NCI-H2107 treated with DMSO at 0.1 percent for 48 hours (cell line): ENCODE measurements at regions not wholly inside any gene's neighbourhood (a gene's known extent, or its start where the extent isn't known, plus 50 kb on each side); places are given as distances from the start of the nearest gene placed in this dataset.
"Not testable (repeated sequence)": the region's sequence is repeated elsewhere in the genome, so short reads cannot be mapped to it uniquely, and the experiment has no call there.

Experiments used
- DNase-seq: peaks from one replicate; lab custom pipeline; 2025; ENCODE audit not compliant: unreplicated experiment; lab: John Stamatoyannopoulos, UW

DNA sequence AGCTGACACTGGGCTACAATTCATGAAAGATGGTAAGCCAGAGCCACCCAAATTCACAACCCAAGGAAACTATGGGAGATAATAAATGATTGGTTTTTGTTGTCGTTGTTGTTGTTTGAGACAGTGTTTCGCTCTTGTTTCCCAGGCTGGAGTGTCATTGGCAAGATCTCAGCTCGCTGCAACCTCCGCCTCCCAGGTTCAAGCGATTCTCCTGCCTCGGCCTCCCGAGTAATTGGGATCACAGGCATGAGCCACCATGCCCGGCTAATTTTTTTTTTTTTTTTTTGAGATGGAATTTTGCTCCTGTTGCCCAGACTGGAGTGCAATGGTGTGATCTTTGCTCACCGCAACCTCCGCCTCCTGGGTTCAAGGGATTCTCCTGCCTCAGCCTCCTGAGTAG is 65.9 kb upstream of the METTL9 start:
- not testable (repeated sequence) for DNase-seq

- not testable (repeated sequence) for DNase-seq
Measured at GRCh38 chr16:21534561-21534960, 64.8 kb upstream of the METTL9 start.

DNA sequence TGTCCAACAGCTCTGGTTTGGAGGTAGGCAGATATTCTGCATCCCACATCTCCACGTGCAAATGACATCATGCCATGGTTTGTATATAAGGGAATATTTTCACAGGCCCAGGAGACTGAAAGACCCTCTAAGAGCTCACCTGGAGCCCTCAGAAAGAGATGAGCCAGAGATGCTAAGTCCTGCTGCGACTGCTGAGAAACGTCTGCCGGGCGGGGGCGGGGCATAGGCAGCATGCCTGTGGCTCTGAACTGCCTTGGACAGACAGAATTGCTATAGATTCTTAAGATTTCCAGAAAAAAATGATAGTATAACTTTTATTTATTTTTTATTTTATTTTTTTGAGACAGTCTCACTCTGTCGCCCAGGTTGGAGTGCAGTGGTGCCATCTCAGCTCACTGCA is 64.2 kb upstream of the METTL9 start:
- not testable (repeated sequence) for DNase-seq

- DNase-seq: not testable (repeated sequence)
Measured at GRCh38 chr16:21536740-21537139, 62.6 kb upstream of the METTL9 start.

- not testable (repeated sequence) for DNase-seq
Measured at GRCh38 chr16:21537598-21537997, 61.8 kb upstream of the METTL9 start.

DNA sequence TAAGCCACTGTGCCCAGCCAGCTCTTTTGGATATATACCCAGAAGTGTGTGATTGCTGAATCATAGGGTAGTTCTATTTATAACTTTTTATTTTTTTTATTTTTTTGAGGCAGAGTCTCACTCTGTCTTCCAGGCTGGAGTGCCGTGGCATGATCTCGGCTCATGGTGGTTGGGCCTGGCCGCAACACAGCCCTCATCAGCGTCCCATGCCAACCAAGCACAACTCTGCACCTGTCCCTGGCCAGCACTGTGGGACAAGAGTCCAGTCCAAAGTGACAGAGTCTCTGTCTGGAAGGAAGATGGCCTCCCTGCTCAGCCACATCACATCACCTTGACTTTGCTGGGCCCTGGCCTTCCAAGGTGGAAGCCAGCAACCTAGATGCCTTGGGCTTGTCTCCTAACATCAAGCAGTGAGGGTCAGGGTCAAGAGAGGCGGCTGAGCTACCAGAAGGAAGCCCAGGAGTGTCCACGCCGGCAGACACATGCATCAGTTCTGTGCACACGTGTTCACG is 60.2 kb upstream of the METTL9 start:
- not testable (repeated sequence) for DNase-seq

GRCh38 chr16:21540770-21541433 is 58.5 kb upstream of the METTL9 start:
- DNase-seq: not testable (repeated sequence)

DNA sequence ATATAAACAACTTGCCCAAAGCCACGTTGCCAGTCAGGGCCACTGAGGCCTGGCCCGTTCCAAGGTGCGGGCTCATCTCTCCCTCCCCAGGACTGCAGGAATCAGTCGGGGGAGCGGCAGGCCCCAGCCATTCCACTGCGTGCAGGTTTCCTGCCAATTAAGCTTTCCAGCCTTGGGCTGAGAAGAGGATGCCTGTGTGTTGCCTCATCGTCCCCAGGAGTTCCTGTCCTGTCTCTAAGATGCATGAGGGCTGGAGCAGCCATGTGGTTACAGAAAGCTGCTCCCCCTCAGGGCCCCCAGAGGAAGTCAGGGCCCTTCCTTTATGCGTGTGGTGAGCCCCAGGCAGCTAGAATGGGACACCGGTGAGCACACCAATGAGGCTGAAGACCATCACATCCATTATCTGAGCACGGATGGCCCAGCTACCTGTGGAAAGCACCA is 57.7 kb upstream of the METTL9 start:
- not testable (repeated sequence) for DNase-seq

DNA sequence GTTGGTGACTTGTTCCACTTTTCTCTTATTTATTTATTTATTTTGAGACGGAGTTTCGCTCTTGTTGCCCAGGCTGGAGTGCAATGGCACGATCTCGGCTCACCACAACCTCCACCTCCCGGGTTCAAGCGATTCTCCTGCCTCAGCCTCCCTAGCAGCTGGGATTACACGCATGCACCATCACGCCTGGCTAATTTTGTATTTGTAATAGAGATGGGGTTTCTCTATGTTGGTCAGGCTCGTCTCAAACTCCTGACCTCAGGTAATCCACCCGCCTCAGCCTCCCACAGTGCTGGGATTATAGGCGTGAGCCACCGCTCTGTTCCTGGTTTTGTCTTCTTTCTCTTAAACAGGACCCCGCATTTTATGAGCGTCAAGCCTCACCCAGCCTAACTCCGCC is 57.3 kb upstream of the METTL9 start:
- DNase-seq: not testable (repeated sequence)

GRCh38 chr16:21542491-21543124 is 56.8 kb upstream of the METTL9 start:
- DNase-seq: not testable (repeated sequence)

GRCh38 chr16:21543151-21543836 is 56.1 kb upstream of the METTL9 start:
- DNase-seq: not testable (repeated sequence)

DNA sequence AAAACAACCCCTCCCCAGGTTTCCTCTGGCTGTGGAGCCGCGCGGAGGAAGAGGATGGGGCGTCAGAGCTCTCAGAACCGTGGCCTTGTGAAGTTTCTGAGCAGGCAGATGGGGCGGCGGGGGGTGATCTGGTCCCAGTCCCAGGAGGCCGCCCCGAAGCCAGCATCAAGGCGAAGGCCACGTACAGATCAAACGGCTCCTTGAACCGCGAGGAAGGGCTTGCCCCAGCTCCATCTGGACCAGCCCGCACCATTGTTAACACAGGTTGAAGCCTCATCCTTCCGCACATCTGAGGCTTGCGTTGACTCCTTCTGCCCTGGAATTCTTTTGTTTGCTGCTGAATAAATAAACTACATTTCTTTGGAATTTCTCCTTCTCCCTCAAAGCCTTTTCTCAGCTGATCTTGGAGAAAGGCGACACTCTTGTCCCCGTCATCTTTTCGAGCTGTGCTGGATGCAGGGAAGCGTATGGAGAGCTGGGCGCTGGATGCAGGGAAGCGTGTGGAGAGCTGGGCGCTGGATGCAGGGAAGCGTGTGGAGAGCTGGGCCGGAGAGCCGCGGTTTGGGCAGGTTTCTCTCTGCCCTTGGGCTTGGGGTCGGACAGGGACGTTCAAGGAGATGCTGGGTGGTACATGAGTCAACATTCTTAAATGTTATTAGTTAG is 53.6 kb upstream of the METTL9 start:
- not testable (repeated sequence) for DNase-seq

GRCh38 chr16:21549396-21549795 is 50.0 kb upstream of the METTL9 start:
- DNase-seq: not testable (repeated sequence)
